Osteoblast (primary cell): ENCODE measurements at regions not wholly inside any gene's neighbourhood (a gene's known extent, or its start where the extent isn't known, plus 50 kb on each side); places are given as distances from the start of the nearest gene placed in this dataset.

Experiments used
- DNase-seq: peaks from one replicate; pipeline ENCODE4 v3.0.0; 2011; ENCODE audit warnings: low spot score, mixed read lengths; ENCODE audit not compliant: insufficient read length; ENCODE audit errors: missing footprints
- H2AFZ ChIP-seq: 2 replicates; pipeline ENCODE4 v1.6.0; 2011; ENCODE audit warnings: mild to moderate bottlenecking, low read length
- H3K27ac ChIP-seq: 2 replicates; pipeline ENCODE4 v1.5.1; 2011; ENCODE audit warnings: mild to moderate bottlenecking, low read depth, low read length, moderate library complexity
- H3K27me3 ChIP-seq: 2 replicates; pipeline ENCODE4 v1.6.0; 2012; ENCODE audit warnings: mild to moderate bottlenecking, control low read depth, inconsistent platforms, low read length, moderate library complexity; ENCODE audit not compliant: insufficient read depth
- H3K36me3 ChIP-seq: 2 replicates; pipeline ENCODE4 v1.5.1; 2011; ENCODE audit warnings: mild to moderate bottlenecking, low read length, control low read depth, moderate library complexity; ENCODE audit not compliant: insufficient read depth
- H3K4me1 ChIP-seq: 2 replicates; pipeline ENCODE4 v1.5.1; 2011; ENCODE audit warnings: mild to moderate bottlenecking, low read length, control low read depth, moderate library complexity; ENCODE audit not compliant: insufficient read depth
- H3K4me2 ChIP-seq: 2 replicates; pipeline ENCODE4 v1.6.0; 2011; ENCODE audit warnings: mild to moderate bottlenecking, low read length; ENCODE audit not compliant: insufficient read depth
- H3K4me3 ChIP-seq: fragments of 200-600 bp; sonication (generic); 3 replicates; pipeline ENCODE4 v1.5.1; 2012; ENCODE audit warnings: mild to moderate bottlenecking, low read length, inconsistent platforms; ENCODE audit not compliant: insufficient read depth
- H3K79me2 ChIP-seq: 2 replicates; pipeline ENCODE4 v1.6.0; 2012; ENCODE audit warnings: mild to moderate bottlenecking, low read length, control low read depth, inconsistent platforms; ENCODE audit not compliant: insufficient read depth
- H3K9me3 ChIP-seq: 2 replicates; pipeline ENCODE4 v1.5.1; 2011; ENCODE audit warnings: low read depth, low read length, control low read depth
- H4K20me1 ChIP-seq: 2 replicates; pipeline ENCODE4 v1.6.0; 2012; ENCODE audit warnings: mild to moderate bottlenecking, low read length, control low read depth; ENCODE audit not compliant: insufficient read depth
- CTCF ChIP-seq: IDR thresholded peaks from 2 replicates; pipeline ENCODE4 v1.5.1; 2011; ENCODE audit warnings: mild to moderate bottlenecking, low read depth, low read length, moderate library complexity; ENCODE audit errors: extremely low read depth

- no peaks in the 10 kb centered on the region for H3K36me3 ChIP-seq
- no peaks in the 10 kb centered on the region for H3K27me3 ChIP-seq
- H3K4me2 ChIP-seq = no peak overlapping the region
- no peaks in the 10 kb centered on the region for H3K4me1 ChIP-seq
- H3K4me3 ChIP-seq = no peak overlapping the region
- no peak for TF ChIP-seq CTCF
- no peaks in the 10 kb centered on the region for H4K20me1 ChIP-seq
- H3K27ac ChIP-seq = no peak overlapping the region
- no peak for DNase-seq
- H2AFZ ChIP-seq = no peak overlapping the region
- no peaks in the 10 kb centered on the region for H3K79me2 ChIP-seq
- H3K9me3 ChIP-seq = no peaks in the 10 kb centered on the region
Measured at GRCh38 chr18:14930576-14930975, 182.6 kb downstream of the ANKRD30B start.

- no peaks in the 10 kb centered on the region for H3K4me1 ChIP-seq
- no peak for TF ChIP-seq CTCF
- H3K27me3 ChIP-seq = no peaks in the 10 kb centered on the region
- no peaks in the 10 kb centered on the region for H4K20me1 ChIP-seq
- no peak overlapping the region for H3K4me2 ChIP-seq
- no peaks in the 10 kb centered on the region for H3K79me2 ChIP-seq
- no peak overlapping the region for H2AFZ ChIP-seq
- no peak overlapping the region for H3K4me3 ChIP-seq
- DNase-seq = peak; percentile 35
- H3K9me3 ChIP-seq = no peaks in the 10 kb centered on the region
- no peaks in the 10 kb centered on the region for H3K36me3 ChIP-seq
- no peak overlapping the region for H3K27ac ChIP-seq
Measured at GRCh38 chr18:14933049-14933851, 185.3 kb downstream of the ANKRD30B start.

GRCh38 chr18:14933964-14934363, 186.0 kb downstream of the ANKRD30B start:
- DNase-seq = peak; percentile 55
- no peak overlapping the region for H3K4me2 ChIP-seq
- H3K79me2 ChIP-seq = no peaks in the 10 kb centered on the region
- no peaks in the 10 kb centered on the region for H3K4me1 ChIP-seq
- H3K27me3 ChIP-seq = no peaks in the 10 kb centered on the region
- no peak for TF ChIP-seq CTCF
- no peak overlapping the region for H3K4me3 ChIP-seq
- no peak overlapping the region for H2AFZ ChIP-seq
- H4K20me1 ChIP-seq = no peaks in the 10 kb centered on the region
- no peaks in the 10 kb centered on the region for H3K36me3 ChIP-seq
- H3K9me3 ChIP-seq = no peaks in the 10 kb centered on the region
- H3K27ac ChIP-seq = no peak overlapping the region

GRCh38 chr18:14935210-14935609, 187.2 kb downstream of the ANKRD30B start:
- H3K4me2 ChIP-seq = no peak overlapping the region
- H4K20me1 ChIP-seq = no peaks in the 10 kb centered on the region
- H3K4me1 ChIP-seq = no peaks in the 10 kb centered on the region
- DNase-seq = no peak
- H3K36me3 ChIP-seq = no peaks in the 10 kb centered on the region
- no peaks in the 10 kb centered on the region for H3K9me3 ChIP-seq
- H3K79me2 ChIP-seq = no peaks in the 10 kb centered on the region
- no peaks in the 10 kb centered on the region for H3K27me3 ChIP-seq
- H2AFZ ChIP-seq = no peak overlapping the region
- H3K4me3 ChIP-seq = no peak overlapping the region
- no peak overlapping the region for H3K27ac ChIP-seq
- no peak for TF ChIP-seq CTCF
